Stomach (tissue), 8 donors: ENCODE measurements at regions not wholly inside any gene's neighbourhood (a gene's known extent, or its start where the extent isn't known, plus 50 kb on each side); places are given as distances from the start of the nearest gene placed in this dataset.
"Not testable (repeated sequence)": the region's sequence is repeated elsewhere in the genome, so short reads cannot be mapped to it uniquely, and the experiment has no call there.

Experiments used
- DNase-seq, 2 donors: peaks; one replicate each; pipeline versions ENCODE4 v3.0.0 to v3.0.0-alpha.2; 2013 to 2019
- H3K27ac ChIP-seq, 5 donors: fragments of 200-600 bp in 4 of 5; sonication (generic) in 4 of 5; one replicate each; pipeline ENCODE4 v1.5.1; 2013 to 2019; ENCODE audit warnings: mild to moderate bottlenecking in 1 of 5, moderate library complexity in 1 of 5
- H3K27me3 ChIP-seq, 3 donors: fragments of 200-600 bp; sonication (generic); one replicate each; pipeline ENCODE4 v1.5.1; 2017 to 2019; ENCODE audit warnings: mixed run types in 1 of 3
- H3K36me3 ChIP-seq, 4 donors: fragments of 200-600 bp; sonication (generic); 1 replicate in 3 of 4; 2 replicates in 1 of 4; pipeline ENCODE4 v1.5.1; 2016 to 2019
- H3K4me1 ChIP-seq, 4 donors: fragments of 200-600 bp; sonication (generic); one replicate each; pipeline ENCODE4 v1.5.1; 2016 to 2019
- H3K4me3 ChIP-seq, 4 donors: fragments of 200-600 bp; sonication (generic) in 3 of 4; one replicate each; pipeline ENCODE4 v1.5.1; 2016 to 2019; ENCODE audit warnings: mild to moderate bottlenecking in 1 of 4
- H3K9me3 ChIP-seq, 4 donors: fragments of 200-600 bp; sonication (generic); one replicate each; pipeline ENCODE4 v1.5.1; 2016 to 2019
- EP300 ChIP-seq: sonication (generic); formaldehyde crosslinking; IDR thresholded peaks from one replicate; pipeline ENCODE4 v1.6.1; 2017; ENCODE audit warnings: antibody characterized with exemption
- POLR2A ChIP-seq, 4 donors: fragments of 450-650 bp; IDR thresholded peaks; one replicate each; pipeline ENCODE4 v1.6.1; 2016; ENCODE audit warnings: antibody characterized with exemption in 4 of 4, control low read depth in 2 of 4, mild to moderate bottlenecking in 1 of 4, moderate library complexity in 1 of 4
- POLR2AphosphoS5 ChIP-seq, 3 donors: sonication (generic); formaldehyde crosslinking; IDR thresholded peaks; one replicate each; pipeline ENCODE4 v1.6.1; 2016; ENCODE audit warnings: antibody characterized with exemption in 3 of 3
- WGBS, 5 donors: extraction: QIAGEN DNeasy Blood & Tissue Kit in 3 of 5; methylation state at CpG; one replicate each; pipeline versions ENCODE4 v1.1.5 to v1.1.7; 2013 to 2018; 5-methylcytosine and 5-hydroxymethylcytosine counted together
- intact Hi-C: fragments of 100-400 bp; cut with DNase I; formaldehyde crosslinking; loops from one replicate; pipeline ENCODE4 v1.15.1; 2023; ENCODE audit warnings: low total_unique reads
- TF ChIP-seq, protein P1 (sequence below), 7 experiments: fragments of 450-650 bp in 4 of 7; fragments of 200-600 bp in 3 of 7; sonication (generic) in 3 of 7; IDR thresholded peaks; one replicate each; pipeline ENCODE4 v1.5.1; 2016 to 2019; ENCODE audit warnings: antibody characterized with exemption in 7 of 7, control low read depth in 2 of 7, mild to moderate bottlenecking in 1 of 7
- donor health status: healthy with polysubstance abuse.
- donor health status: Bipolar disorder and iron deficiency.
- donor health status: healthy.

- Histone ChIP-seq H3K4me3 (no peak overlapping the region), H3K27ac (no peak overlapping the region), H3K36me3 (no peaks in the 10 kb centered on the region), H3K9me3 (no peaks in the 10 kb centered on the region), H3K4me1 (peaks cover 0 to 5% (median 4%) of the 10 kb centered on the region in 4 donors), H3K27me3 (no peaks in the 10 kb centered on the region)
- no peak for DNase-seq
- intact Hi-C loops: no loop called here
- 79 to 99% (median 87%) methylated on average over 4 of the region's 4 CpGs for WGBS, 5 donors
- TF ChIP-seq, protein P1, sequence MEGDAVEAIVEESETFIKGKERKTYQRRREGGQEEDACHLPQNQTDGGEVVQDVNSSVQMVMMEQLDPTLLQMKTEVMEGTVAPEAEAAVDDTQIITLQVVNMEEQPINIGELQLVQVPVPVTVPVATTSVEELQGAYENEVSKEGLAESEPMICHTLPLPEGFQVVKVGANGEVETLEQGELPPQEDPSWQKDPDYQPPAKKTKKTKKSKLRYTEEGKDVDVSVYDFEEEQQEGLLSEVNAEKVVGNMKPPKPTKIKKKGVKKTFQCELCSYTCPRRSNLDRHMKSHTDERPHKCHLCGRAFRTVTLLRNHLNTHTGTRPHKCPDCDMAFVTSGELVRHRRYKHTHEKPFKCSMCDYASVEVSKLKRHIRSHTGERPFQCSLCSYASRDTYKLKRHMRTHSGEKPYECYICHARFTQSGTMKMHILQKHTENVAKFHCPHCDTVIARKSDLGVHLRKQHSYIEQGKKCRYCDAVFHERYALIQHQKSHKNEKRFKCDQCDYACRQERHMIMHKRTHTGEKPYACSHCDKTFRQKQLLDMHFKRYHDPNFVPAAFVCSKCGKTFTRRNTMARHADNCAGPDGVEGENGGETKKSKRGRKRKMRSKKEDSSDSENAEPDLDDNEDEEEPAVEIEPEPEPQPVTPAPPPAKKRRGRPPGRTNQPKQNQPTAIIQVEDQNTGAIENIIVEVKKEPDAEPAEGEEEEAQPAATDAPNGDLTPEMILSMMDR (IDR thresholded peaks at IDR 0.05): no peak
- TF ChIP-seq EP300 (no peak), POLR2AphosphoS5 (IDR thresholded peaks at IDR 0.05) (no peak), POLR2A (IDR thresholded peaks at IDR 0.05) (no peak)
These were observed 78.9 kb upstream of the SNX9 start for GRCh38 chr6:157744102-157744601.

DNA sequence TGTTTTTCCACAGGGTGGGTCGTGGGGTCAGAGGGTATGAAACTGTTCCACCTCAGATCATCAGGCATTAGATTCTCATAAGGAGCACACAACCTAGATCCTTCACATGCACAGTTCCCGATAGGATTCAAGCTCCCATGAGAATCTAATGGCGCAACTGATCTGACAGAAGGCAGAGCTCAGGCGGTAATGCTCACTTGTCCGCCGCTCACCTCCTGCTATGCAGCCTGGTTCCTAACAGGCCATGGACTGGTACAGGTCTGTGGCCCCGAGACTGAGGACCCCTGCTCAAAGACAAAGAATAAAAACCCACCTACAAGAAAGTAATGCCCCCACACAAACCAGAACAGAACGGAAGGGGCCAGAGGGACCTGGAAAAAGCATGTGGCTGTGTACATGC is 76.1 kb upstream of the SNX9 start:
- no peak for DNase-seq
- Histone ChIP-seq H3K36me3 (no peaks in the 10 kb centered on the region), H3K9me3 (no peaks in the 10 kb centered on the region), H3K27me3 (no peaks in the 10 kb centered on the region), H3K27ac (peak overlapping the region; percentile 30 to 72 (median 42)), H3K4me1 (peaks cover 0 to 5% (median 4%) of the 10 kb centered on the region in 4 donors), H3K4me3 (no peak overlapping the region)
- TF ChIP-seq, protein P1 (IDR thresholded peaks at IDR 0.05): no peak
- TF ChIP-seq POLR2A (IDR thresholded peaks at IDR 0.05): no peak
- no peak for TF ChIP-seq POLR2AphosphoS5 (IDR thresholded peaks at IDR 0.05)
- TF ChIP-seq EP300: no peak
- intact Hi-C loops: no loop called here
- WGBS, 5 donors: 85 to 90% (median 87%) methylated on average over 8 of the region's 8 CpGs

- TF ChIP-seq EP300: no peak
- TF ChIP-seq, protein P1 (IDR thresholded peaks at IDR 0.05): no peak
- TF ChIP-seq POLR2AphosphoS5 (IDR thresholded peaks at IDR 0.05): peak in 2 of 3 donors; percentile 48 to 82
- TF ChIP-seq POLR2A (IDR thresholded peaks at IDR 0.05): no peak
- intact Hi-C loops: no loop called here
- peaks cover 0 to 5% (median 4%) of the 10 kb centered on the region in 4 donors for H3K4me1 ChIP-seq
These were observed 75.7 kb upstream of the SNX9 start for GRCh38 chr6:157747370-157747769.

DNA sequence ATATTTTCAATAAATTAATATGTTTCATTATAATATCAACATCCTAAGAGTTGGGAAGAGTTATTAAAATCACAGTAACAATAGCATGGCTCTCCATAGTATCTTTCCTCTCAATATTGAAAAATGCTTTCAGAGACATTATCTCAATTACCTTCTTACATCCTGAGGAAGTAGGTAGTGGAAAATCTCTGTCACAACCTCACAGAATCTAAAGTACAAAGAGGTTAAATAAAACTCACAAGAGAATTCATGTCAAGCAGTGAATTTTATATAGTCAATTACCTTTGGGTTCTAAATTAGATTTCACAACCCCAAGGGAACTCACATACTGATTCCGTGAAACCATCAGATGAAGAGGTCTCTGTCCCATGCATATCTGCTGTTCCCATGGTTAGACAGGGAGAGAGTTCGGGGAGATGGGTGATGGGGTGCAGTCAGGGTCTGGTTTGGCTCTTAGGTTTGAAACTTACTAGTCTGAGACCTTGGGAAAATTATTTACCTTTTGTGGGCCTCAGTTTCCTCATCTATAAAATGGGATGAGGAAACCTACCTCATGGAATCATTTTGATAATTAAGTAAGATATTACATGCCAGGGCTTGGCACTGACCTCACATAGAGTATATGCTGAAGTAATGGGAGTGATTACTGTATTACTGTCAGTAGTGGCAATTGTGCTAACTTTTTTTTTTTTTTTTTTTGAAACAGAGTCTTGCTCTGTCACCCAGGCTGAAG is 74.0 kb upstream of the SNX9 start:
- no peak for TF ChIP-seq POLR2A (IDR thresholded peaks at IDR 0.05)
- TF ChIP-seq, protein P1 (IDR thresholded peaks at IDR 0.05): no peak
- no peak for TF ChIP-seq EP300
- no peak for TF ChIP-seq POLR2AphosphoS5 (IDR thresholded peaks at IDR 0.05)

More at GRCh38 chr6:157747370-157747769, 75.7 kb upstream of the SNX9 start:
- no peaks in the 10 kb centered on the region for H3K27me3 ChIP-seq
- 24 to 56% (median 43%) methylated on average over 4 of the region's 4 CpGs for WGBS, 5 donors
- no peak overlapping the region for H3K4me3 ChIP-seq
- no peaks in the 10 kb centered on the region for H3K36me3 ChIP-seq
- no peaks in the 10 kb centered on the region for H3K9me3 ChIP-seq
- peak overlapping the region in 4 of 5 donors; percentile 30 to 71 (median 42) for H3K27ac ChIP-seq
- DNase-seq: peak in 1 of 2 donors; percentile 75

DNA sequence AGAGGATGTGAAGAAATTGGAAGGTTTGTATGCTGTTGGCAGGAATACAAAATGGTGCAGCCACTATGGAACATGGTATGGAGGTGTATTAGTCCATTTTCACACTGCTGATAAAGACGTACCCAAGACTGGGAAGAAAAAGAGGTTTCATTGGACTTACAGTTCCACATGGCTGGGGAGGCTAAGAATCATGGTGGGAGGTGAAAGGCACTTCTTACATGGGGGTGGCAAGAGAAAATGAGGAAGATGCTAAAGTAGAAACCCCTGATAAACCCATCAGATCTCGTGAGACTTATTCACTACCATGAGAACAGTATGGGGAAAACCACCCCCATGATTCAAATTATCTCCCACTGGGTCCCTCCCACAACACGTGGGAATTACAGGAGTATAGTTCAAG is 72.1 kb upstream of the SNX9 start:
- intact Hi-C loops, DNase-seq, H3K4me1 ChIP-seq, H3K9me3 ChIP-seq, H3K27me3 ChIP-seq, H3K36me3 ChIP-seq, H3K27ac ChIP-seq, H3K4me3 ChIP-seq: not testable (repeated sequence)
- WGBS, 5 donors: 82 to 91% (median 87%) methylated on average over 3 of the region's 3 CpGs

More for the DNA sequence above, 74.0 kb upstream of the SNX9 start:
- H3K36me3 ChIP-seq: no peaks in the 10 kb centered on the region
- H3K9me3 ChIP-seq: no peaks in the 10 kb centered on the region
- H3K27ac ChIP-seq: no peak overlapping the region
- WGBS, 5 donors: 79 to 97% (median 91%) methylated on average over 2 of the region's 2 CpGs
- peaks cover 0 to 5% (median 4%) of the 10 kb centered on the region in 4 donors for H3K4me1 ChIP-seq
- no peaks in the 10 kb centered on the region for H3K27me3 ChIP-seq
- no peak overlapping the region for H3K4me3 ChIP-seq
- DNase-seq: no peak
- intact Hi-C loops: no loop called here
